ENCODE measurements at regions not wholly inside any gene's neighbourhood (a gene's known extent, or its start where the extent isn't known, plus 50 kb on each side); places are given as distances from the start of the nearest gene placed in this dataset.

GRCh38 chr3:137099364-137100219 lies 141.8 kb downstream of the IL20RB start:
- Mint-ChIP-seq H3K4me1 (no peaks in the 10 kb centered on the region), H3K4me3 (no peak overlapping the region), H3K27ac (no peak overlapping the region), H3K36me3 (ENCODE audit: low read depth) (no peaks in the 10 kb centered on the region), H3K27me3 (peaks cover 8% of the 10 kb centered on the region), H3K9me3 (peaks cover 3% of the 10 kb centered on the region)
- ChIA-PET CTCF (interaction anchor here (1.6 kb wide), 1 partner anchor 10 kb away, joined by 5 read pairs; no protein-coding TSS in a partner anchor), POLR2A (interaction anchor here (0.6 kb wide), 1 partner anchor 167 kb away, joined by 4 read pairs; no protein-coding TSS in a partner anchor)
- no peak for DNase-seq

- H3K4me1 Mint-ChIP-seq: no peaks in the 10 kb centered on the region
- ChIA-PET POLR2A (interaction anchor here (0.6 kb wide), 1 partner anchor 166 kb away, joined by 4 read pairs; no protein-coding TSS in a partner anchor), CTCF (interaction anchor here (1.0 to 1.6 kb wide), 2 partner anchors 10 to 22 kb away, joined by 4 to 5 read pairs; no protein-coding TSS in a partner anchor)
- peaks cover 8% of the 10 kb centered on the region for H3K27me3 Mint-ChIP-seq
- no peak overlapping the region for H3K4me3 Mint-ChIP-seq
- H3K36me3 Mint-ChIP-seq (ENCODE audit: low read depth): no peaks in the 10 kb centered on the region
- peaks cover 3% of the 10 kb centered on the region for H3K9me3 Mint-ChIP-seq
- H3K27ac Mint-ChIP-seq: no peak overlapping the region
- DNase-seq: no peak
Measured at GRCh38 chr3:137100326-137100725, 142.5 kb downstream of the IL20RB start.

- no peak overlapping the region for H3K27ac Mint-ChIP-seq
Measured at GRCh38 chr3:137103739-137104138, 146.0 kb downstream of the IL20RB start.

GRCh38 chr3:137105277-137105977 lies 147.6 kb downstream of the IL20RB start:
- Mint-ChIP-seq H3K9me3 (no peaks in the 10 kb centered on the region), H3K4me1 (no peaks in the 10 kb centered on the region), H3K36me3 (ENCODE audit: low read depth) (no peaks in the 10 kb centered on the region), H3K27me3 (peaks cover 16% of the 10 kb centered on the region), H3K27ac (no peak overlapping the region), H3K4me3 (no peak overlapping the region)
- no peak for DNase-seq
- CTCF ChIA-PET: interaction anchor here (0.5 to 1.9 kb wide), 10 partner anchors 8 to 843 kb away, joined by 3 to 7 read pairs (median 4); no protein-coding TSS in a partner anchor
- POLR2A ChIA-PET: no interaction called here

More at GRCh38 chr3:137103739-137104138, 146.0 kb downstream of the IL20RB start:
- H3K36me3 Mint-ChIP-seq (ENCODE audit: low read depth): no peaks in the 10 kb centered on the region
- CTCF ChIA-PET: interaction anchor here (0.6 to 1.5 kb wide), 2 partner anchors 51 to 70 kb away, joined by 4 read pairs; no protein-coding TSS in a partner anchor
- no peak for DNase-seq
- H3K4me3 Mint-ChIP-seq: no peak overlapping the region
- H3K9me3 Mint-ChIP-seq: peaks cover 3% of the 10 kb centered on the region
- POLR2A ChIA-PET: no interaction called here
- no peaks in the 10 kb centered on the region for H3K4me1 Mint-ChIP-seq
- peaks cover 19% of the 10 kb centered on the region for H3K27me3 Mint-ChIP-seq

GRCh38 chr3:137106612-137107240 lies 148.9 kb downstream of the IL20RB start:
- Mint-ChIP-seq H3K27ac (no peak overlapping the region), H3K4me1 (no peaks in the 10 kb centered on the region), H3K4me3 (no peak overlapping the region), H3K27me3 (peaks cover 16% of the 10 kb centered on the region), H3K36me3 (ENCODE audit: low read depth) (no peaks in the 10 kb centered on the region), H3K9me3 (no peaks in the 10 kb centered on the region)
- no peak for DNase-seq
- ChIA-PET POLR2A (no interaction called here), CTCF (interaction anchor here (1.1 to 1.9 kb wide), 5 partner anchors 10 to 842 kb away, joined by 3 to 7 read pairs (median 4); no protein-coding TSS in a partner anchor)

- Mint-ChIP-seq H3K9me3 (no peaks in the 10 kb centered on the region), H3K4me1 (no peaks in the 10 kb centered on the region), H3K27ac (no peak overlapping the region), H3K36me3 (ENCODE audit: low read depth) (no peaks in the 10 kb centered on the region), H3K4me3 (no peak overlapping the region), H3K27me3 (peaks cover 16% of the 10 kb centered on the region)
- DNase-seq: no peak
- POLR2A ChIA-PET: no interaction called here
- CTCF ChIA-PET: interaction anchor here (0.7 to 1.9 kb wide), 8 partner anchors 10 to 943 kb away, joined by 3 to 5 read pairs (median 4); no protein-coding TSS in a partner anchor
Measured at GRCh38 chr3:137108699-137109440, 151.1 kb downstream of the IL20RB start.

- ChIA-PET POLR2A (no interaction called here), CTCF (interaction anchor here (0.6 to 3.3 kb wide), 10 partner anchors 9 to 98 kb away, joined by 3 to 15 read pairs (median 4); no protein-coding TSS in a partner anchor)
- Mint-ChIP-seq H3K36me3 (ENCODE audit: low read depth) (no peaks in the 10 kb centered on the region), H3K4me1 (no peaks in the 10 kb centered on the region), H3K27ac (no peak overlapping the region), H3K27me3 (peaks cover 16% of the 10 kb centered on the region), H3K9me3 (no peaks in the 10 kb centered on the region), H3K4me3 (no peak overlapping the region)
- no peak for DNase-seq
Measured at GRCh38 chr3:137110392-137110996, 152.7 kb downstream of the IL20RB start.

- DNase-seq: no peak
- CTCF ChIA-PET: interaction anchor here (0.6 to 3.3 kb wide), 9 partner anchors 9 to 309 kb away, joined by 3 to 15 read pairs (median 4); no protein-coding TSS in a partner anchor
- POLR2A ChIA-PET: no interaction called here
- H3K4me3 Mint-ChIP-seq: no peak overlapping the region
- no peak overlapping the region for H3K27ac Mint-ChIP-seq
- no peaks in the 10 kb centered on the region for H3K36me3 Mint-ChIP-seq (ENCODE audit: low read depth)
- no peaks in the 10 kb centered on the region for H3K9me3 Mint-ChIP-seq
- no peaks in the 10 kb centered on the region for H3K4me1 Mint-ChIP-seq
- H3K27me3 Mint-ChIP-seq: peaks cover 16% of the 10 kb centered on the region
Measured at GRCh38 chr3:137111497-137111896, 153.7 kb downstream of the IL20RB start.

- H3K27ac Mint-ChIP-seq: no peak overlapping the region
- no peaks in the 10 kb centered on the region for H3K4me1 Mint-ChIP-seq
- H3K4me3 Mint-ChIP-seq: no peak overlapping the region
- ChIA-PET POLR2A (no interaction called here), CTCF (no interaction called here)
- no peak for DNase-seq
- H3K9me3 Mint-ChIP-seq: no peaks in the 10 kb centered on the region
- no peaks in the 10 kb centered on the region for H3K36me3 Mint-ChIP-seq (ENCODE audit: low read depth)
- peaks cover 21% of the 10 kb centered on the region for H3K27me3 Mint-ChIP-seq
Measured at GRCh38 chr3:137116619-137117018, 158.8 kb downstream of the IL20RB start.

- CTCF ChIA-PET: interaction anchor here (0.6 to 1.4 kb wide), 9 partner anchors 10 to 822 kb away, joined by 3 to 6 read pairs (median 3); no protein-coding TSS in a partner anchor
- Mint-ChIP-seq H3K27me3 (peaks cover 16% of the 10 kb centered on the region), H3K4me1 (no peaks in the 10 kb centered on the region), H3K27ac (no peak overlapping the region), H3K36me3 (ENCODE audit: low read depth) (no peaks in the 10 kb centered on the region), H3K9me3 (no peaks in the 10 kb centered on the region), H3K4me3 (no peak overlapping the region)
- POLR2A ChIA-PET: no interaction called here
- peak; percentile 23 for DNase-seq
Measured at GRCh38 chr3:137121704-137122314, 164.0 kb downstream of the IL20RB start.

GRCh38 chr3:137131081-137131480 lies 173.3 kb downstream of the IL20RB start:
- Mint-ChIP-seq H3K4me3 (no peak overlapping the region), H3K4me1 (no peaks in the 10 kb centered on the region), H3K27me3 (peaks cover 6% of the 10 kb centered on the region), H3K9me3 (no peaks in the 10 kb centered on the region), H3K27ac (no peak overlapping the region), H3K36me3 (ENCODE audit: low read depth) (no peaks in the 10 kb centered on the region)
- DNase-seq: no peak
- CTCF ChIA-PET: interaction anchor here (1.2 kb wide), 1 partner anchor 21 kb away, joined by 4 read pairs; no protein-coding TSS in a partner anchor
- POLR2A ChIA-PET: no interaction called here

Measured in activated CD4-positive, alpha-beta memory T cell treated with anti-CD3 and anti-CD28 coated beads, Interleukin-2, amount 10 ng/mL, durations not matched to agents 7 days and 5 days (primary cell).